ENCODE measurements at regions not wholly inside any gene's neighbourhood (a gene's known extent, or its start where the extent isn't known, plus 50 kb on each side); places are given as distances from the start of the nearest gene placed in this dataset.

DNA sequence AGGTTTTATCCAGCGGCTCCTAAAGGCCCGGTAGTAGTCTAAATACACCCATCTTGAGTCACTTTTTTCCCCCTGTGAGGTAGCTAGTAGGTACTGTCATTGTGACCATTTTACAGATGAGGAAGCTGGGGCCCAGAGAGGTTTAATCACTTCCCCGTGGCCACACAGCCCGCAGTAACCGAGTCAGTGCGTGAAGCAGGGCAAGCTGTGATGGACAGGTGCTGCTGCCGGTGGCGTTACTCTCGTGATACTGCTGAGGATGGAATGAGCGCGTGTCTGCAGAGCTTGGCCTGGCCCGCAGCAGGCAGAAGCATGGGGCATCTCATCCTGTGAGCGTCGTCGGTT lies 226.3 kb upstream of the CIBAR2 start:
- WGBS (ENCODE audit: extremely low coverage, insufficient read length, low lambda C conversion rate) = no CpG with 5 or more reads among the region's 15 CpGs
- Mint-ChIP-seq H3K27ac (peak overlapping the region in 1 of 3 experiments; percentile 62; a peak in 1 of 7 replicates), H3K4me1 (peaks cover 27 to 36% of the 10 kb centered on the region in 2 experiments), H3K4me3 (no peak overlapping the region), H3K9me3 (peaks cover 0 to 3% of the 10 kb centered on the region in 2 experiments; a peak in 2 of 5 replicates), H3K27me3 (ENCODE audit: low read depth) (peaks cover 78% of the 10 kb centered on the region), H3K36me3 (ENCODE audit: insufficient read depth in 1 of 3, low read depth in 3 of 3) (peaks cover 0 to 7% (median 2%) of the 10 kb centered on the region in 3 experiments; a peak in 3 of 7 replicates)
- Histone ChIP-seq H3K4me1 (ENCODE audit: insufficient read depth, low read length) (peaks cover 4% of the 10 kb centered on the region), H3K9ac (ENCODE audit: extremely low read depth, insufficient read length, low read length) (no peak overlapping the region), H2BK12ac (ENCODE audit: insufficient read length, low read depth, low read length) (no peak overlapping the region), H2BK20ac (ENCODE audit: low read depth, low read length, poor library complexity, severe bottlenecking) (no peak overlapping the region), H2BK120ac (ENCODE audit: low read depth, low read length, poor library complexity, severe bottlenecking) (no peak overlapping the region), H3K56ac (ENCODE audit: insufficient read length, low read depth, low read length) (no peak overlapping the region), H3K4me2 (ENCODE audit: insufficient read depth, insufficient read length, low read length) (no peak overlapping the region), H3K79me2 (ENCODE audit: insufficient read depth, low read length) (no peaks in the 10 kb centered on the region; the same call in 1 of the 2 replicates), H2BK5ac (ENCODE audit: insufficient read length, low read length) (no peak overlapping the region), H3K18ac (ENCODE audit: insufficient read length, low read depth, low read length) (no peak overlapping the region), H4K91ac (ENCODE audit: insufficient read length, low read depth, low read length) (no peak overlapping the region), H4K5ac (ENCODE audit: insufficient read length, low read depth, low read length) (no peak overlapping the region), H3K4ac (ENCODE audit: low read depth, low read length) (no peak overlapping the region), H3K27ac (ENCODE audit: insufficient read length, low read depth, low read length) (no peak overlapping the region), H3T11ph (ENCODE audit: low read length) (no peak overlapping the region), H2BK15ac (ENCODE audit: low read depth, low read length) (no peak overlapping the region), H3K14ac (ENCODE audit: insufficient read depth, low read length) (no peak overlapping the region), H4K20me1 (ENCODE audit: control insufficient read depth, insufficient read depth, insufficient read length) (peaks cover 2% of the 10 kb centered on the region), H2AFZ (ENCODE audit: low read length) (no peak overlapping the region), H3K79me1 (ENCODE audit: insufficient read depth, low read depth, low read length, poor library complexity, severe bottlenecking) (no peaks in the 10 kb centered on the region), H2AK5ac (ENCODE audit: insufficient read length, low read length) (no peak overlapping the region), H3K27me3 (ENCODE audit: insufficient read depth, low read length) (peaks cover 10% of the 10 kb centered on the region; the same call in 1 of the 2 replicates), H3K23ac (ENCODE audit: insufficient read length, low read depth, low read length) (no peak overlapping the region), H4K8ac (replicated peaks; ENCODE audit: insufficient read length, low read depth, low read length) (no peak overlapping the region), H3K23me2 (ENCODE audit: insufficient read length, low read depth, low read length, poor library complexity, severe bottlenecking) (peaks cover 12% of the 10 kb centered on the region), H3K9me3 (ENCODE audit: control insufficient read depth, low read depth, low read length) (no peaks in the 10 kb centered on the region)
- no peak for DNase-seq
- no peak for TF ChIP-seq CTCF (conservative IDR thresholded peaks at IDR 0.05)

Data from H9 (cell line).